DND-41 (cell line): ENCODE measurements at regions not wholly inside any gene's neighbourhood (a gene's known extent, or its start where the extent isn't known, plus 50 kb on each side); places are given as distances from the start of the nearest gene placed in this dataset.

Source experiments
- ATAC-seq: fragments of 200-7000 bp; cut with Tn5 transposase; 3 replicates; pipeline ENCODE4 v1.9.1; 2021; ENCODE audit warnings: low read depth; ENCODE audit not compliant: insufficient read depth
- DNase-seq: peaks from one replicate; pipeline ENCODE4 v3.0.0-alpha.2; 2020
- H2AFZ ChIP-seq: 2 replicates; pipeline ENCODE4 v1.6.0; 2012; ENCODE audit warnings: low read depth, low read length
- H3K27ac ChIP-seq: 2 replicates; pipeline ENCODE4 v1.5.1; 2012; ENCODE audit warnings: low read length, inconsistent platforms
- H3K27me3 ChIP-seq: fragments of 200-600 bp; sonication (generic); 2 replicates; pipeline ENCODE4 v1.6.0; 2012; ENCODE audit warnings: low read length, mild to moderate bottlenecking, inconsistent platforms; ENCODE audit not compliant: insufficient read depth, poor library complexity
- H3K36me3 ChIP-seq: 2 replicates; pipeline ENCODE4 v1.5.1; 2012; ENCODE audit warnings: low read length, inconsistent platforms; ENCODE audit not compliant: insufficient read depth
- H3K4me1 ChIP-seq: 2 replicates; pipeline ENCODE4 v1.5.1; 2012; ENCODE audit warnings: mild to moderate bottlenecking, low read length; ENCODE audit not compliant: insufficient read depth
- H3K4me2 ChIP-seq: 2 replicates; pipeline ENCODE4 v1.6.0; 2012; ENCODE audit warnings: mild to moderate bottlenecking, moderate library complexity, low read length, inconsistent platforms; ENCODE audit not compliant: insufficient read depth
- H3K4me3 ChIP-seq, 2 experiments: fragments of 200-600 bp in 1 of 2; shearing (Covaris generic) in 1 of 2; 2 replicates each; pipeline ENCODE4 v1.5.1; 2012 to 2016; ENCODE audit warnings: inconsistent platforms in 2 of 2, low read length in 2 of 2, mild to moderate bottlenecking in 2 of 2, low read depth in 1 of 2, moderate library complexity in 1 of 2
- H3K79me2 ChIP-seq: 2 replicates; pipeline ENCODE4 v1.6.0; 2012; ENCODE audit warnings: low read length, inconsistent platforms; ENCODE audit not compliant: insufficient read depth
- H3K9ac ChIP-seq: 2 replicates; pipeline ENCODE4 v1.6.0; 2012; ENCODE audit warnings: low read depth, mild to moderate bottlenecking, inconsistent platforms, low read length, moderate library complexity
- H3K9me3 ChIP-seq: 2 replicates; pipeline ENCODE4 v1.5.1; 2012; ENCODE audit warnings: low read length, moderate library complexity, mild to moderate bottlenecking, inconsistent platforms; ENCODE audit not compliant: insufficient read depth, severe bottlenecking
- H4K20me1 ChIP-seq: 2 replicates; pipeline ENCODE4 v1.6.0; 2012; ENCODE audit warnings: low read length; ENCODE audit not compliant: insufficient read depth
- EZH2 ChIP-seq: IDR thresholded peaks from 3 replicates; pipeline ENCODE4 v1.6.1; 2012; ENCODE audit warnings: borderline replicate concordance, low read depth, mild to moderate bottlenecking, moderate library complexity, low read length, inconsistent platforms; ENCODE audit not compliant: severe bottlenecking
- TF ChIP-seq, protein P1 (sequence below): IDR thresholded peaks from 2 replicates; pipeline ENCODE4 v1.5.1; 2012; ENCODE audit warnings: borderline replicate concordance, low read length, moderate library complexity, mild to moderate bottlenecking; ENCODE audit not compliant: poor library complexity, severe bottlenecking; ENCODE audit errors: extremely low read depth

DNA sequence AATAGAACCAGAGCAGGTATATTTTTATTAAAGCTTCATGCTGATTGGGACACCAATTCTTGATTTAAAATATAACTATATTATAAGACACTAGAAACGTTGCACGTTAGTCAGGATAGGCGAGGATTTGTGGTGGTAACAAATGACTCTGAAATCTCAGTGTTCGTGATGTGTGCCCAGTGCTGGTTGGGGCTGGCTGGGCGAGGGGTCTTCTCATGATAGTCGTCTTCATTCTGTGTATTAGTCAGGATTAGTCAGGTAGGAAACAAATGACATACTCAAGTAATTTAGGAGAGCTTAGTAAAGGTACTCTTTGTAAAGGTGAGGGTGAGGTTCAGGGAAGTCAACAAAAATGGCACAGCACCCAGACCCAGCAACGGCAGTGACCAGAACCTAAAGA is 73.9 kb upstream of the HIF1A start:
- Histone ChIP-seq H3K36me3 (no peaks in the 10 kb centered on the region), H3K4me1 (no peaks in the 10 kb centered on the region), H2AFZ (no peak overlapping the region), H3K4me3 (no peak overlapping the region), H3K27ac (no peak overlapping the region), H3K79me2 (no peaks in the 10 kb centered on the region), H4K20me1 (no peaks in the 10 kb centered on the region), H3K9ac (no peak overlapping the region), H3K9me3 (no peaks in the 10 kb centered on the region), H3K27me3 (no peaks in the 10 kb centered on the region), H3K4me2 (no peak overlapping the region)
- ATAC-seq (no peak), DNase-seq (no peak)
- no peak for TF ChIP-seq EZH2
- TF ChIP-seq, protein P1, sequence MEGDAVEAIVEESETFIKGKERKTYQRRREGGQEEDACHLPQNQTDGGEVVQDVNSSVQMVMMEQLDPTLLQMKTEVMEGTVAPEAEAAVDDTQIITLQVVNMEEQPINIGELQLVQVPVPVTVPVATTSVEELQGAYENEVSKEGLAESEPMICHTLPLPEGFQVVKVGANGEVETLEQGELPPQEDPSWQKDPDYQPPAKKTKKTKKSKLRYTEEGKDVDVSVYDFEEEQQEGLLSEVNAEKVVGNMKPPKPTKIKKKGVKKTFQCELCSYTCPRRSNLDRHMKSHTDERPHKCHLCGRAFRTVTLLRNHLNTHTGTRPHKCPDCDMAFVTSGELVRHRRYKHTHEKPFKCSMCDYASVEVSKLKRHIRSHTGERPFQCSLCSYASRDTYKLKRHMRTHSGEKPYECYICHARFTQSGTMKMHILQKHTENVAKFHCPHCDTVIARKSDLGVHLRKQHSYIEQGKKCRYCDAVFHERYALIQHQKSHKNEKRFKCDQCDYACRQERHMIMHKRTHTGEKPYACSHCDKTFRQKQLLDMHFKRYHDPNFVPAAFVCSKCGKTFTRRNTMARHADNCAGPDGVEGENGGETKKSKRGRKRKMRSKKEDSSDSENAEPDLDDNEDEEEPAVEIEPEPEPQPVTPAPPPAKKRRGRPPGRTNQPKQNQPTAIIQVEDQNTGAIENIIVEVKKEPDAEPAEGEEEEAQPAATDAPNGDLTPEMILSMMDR = no peak

DNA sequence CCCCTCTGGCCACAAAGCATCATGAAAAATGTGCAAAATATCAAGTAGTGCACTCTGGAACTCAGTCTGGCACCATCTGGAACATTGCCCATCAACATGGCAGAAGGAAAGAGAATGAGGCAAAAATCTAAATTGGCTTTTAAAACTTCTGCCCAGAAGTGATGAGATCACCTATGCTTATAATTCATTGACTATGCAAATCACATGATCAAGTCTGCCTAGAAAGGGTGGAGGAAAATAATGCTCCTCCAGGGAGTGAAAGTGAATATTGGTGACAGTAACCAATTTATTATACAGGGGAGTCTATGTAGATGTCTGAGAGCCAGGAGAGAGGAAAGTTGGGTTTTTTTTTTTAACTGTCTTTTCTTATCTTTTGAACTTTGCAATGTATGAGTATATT is 73.3 kb upstream of the HIF1A start:
- Histone ChIP-seq H3K27me3 (no peaks in the 10 kb centered on the region), H3K36me3 (no peaks in the 10 kb centered on the region), H3K79me2 (no peaks in the 10 kb centered on the region), H4K20me1 (no peaks in the 10 kb centered on the region), H3K4me3 (no peak overlapping the region), H3K4me1 (no peaks in the 10 kb centered on the region), H3K9ac (no peak overlapping the region), H3K4me2 (no peak overlapping the region), H3K9me3 (no peaks in the 10 kb centered on the region), H2AFZ (no peak overlapping the region), H3K27ac (no peak overlapping the region)
- TF ChIP-seq EZH2 = no peak
- TF ChIP-seq, protein P1 = no peak
- DNase-seq (no peak), ATAC-seq (no peak)

DNA sequence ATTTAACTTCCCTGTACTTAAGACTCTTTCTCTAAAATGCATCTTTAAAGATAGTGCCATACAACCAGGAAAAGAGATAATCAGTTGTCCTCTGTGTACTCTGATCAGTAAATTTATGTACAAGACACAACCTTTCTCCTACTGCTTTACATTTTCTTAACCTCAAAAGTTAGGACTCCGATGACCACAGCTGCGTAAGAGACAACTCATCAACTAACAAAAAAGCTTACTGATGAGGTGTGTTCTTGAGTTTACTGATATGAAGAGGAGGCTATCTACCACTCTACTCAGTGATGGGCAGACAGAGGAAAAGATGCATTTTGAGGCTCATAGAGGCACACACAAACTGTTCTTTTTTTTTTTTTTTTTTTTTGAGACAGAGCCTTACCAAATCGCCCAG is 71.4 kb upstream of the HIF1A start:
- H2AFZ ChIP-seq = no peak overlapping the region
- H3K9ac ChIP-seq = no peak overlapping the region
- no peaks in the 10 kb centered on the region for H3K9me3 ChIP-seq
- no peaks in the 10 kb centered on the region for H3K79me2 ChIP-seq
- H3K4me2 ChIP-seq = no peak overlapping the region
- H3K27ac ChIP-seq = no peak overlapping the region
- no peaks in the 10 kb centered on the region for H3K36me3 ChIP-seq
- no peak for ATAC-seq
- no peaks in the 10 kb centered on the region for H3K27me3 ChIP-seq
- H4K20me1 ChIP-seq = no peaks in the 10 kb centered on the region
- no peaks in the 10 kb centered on the region for H3K4me1 ChIP-seq
- no peak for TF ChIP-seq EZH2
- TF ChIP-seq, protein P1 = no peak
- no peak for DNase-seq
- H3K4me3 ChIP-seq = no peak overlapping the region

DNA sequence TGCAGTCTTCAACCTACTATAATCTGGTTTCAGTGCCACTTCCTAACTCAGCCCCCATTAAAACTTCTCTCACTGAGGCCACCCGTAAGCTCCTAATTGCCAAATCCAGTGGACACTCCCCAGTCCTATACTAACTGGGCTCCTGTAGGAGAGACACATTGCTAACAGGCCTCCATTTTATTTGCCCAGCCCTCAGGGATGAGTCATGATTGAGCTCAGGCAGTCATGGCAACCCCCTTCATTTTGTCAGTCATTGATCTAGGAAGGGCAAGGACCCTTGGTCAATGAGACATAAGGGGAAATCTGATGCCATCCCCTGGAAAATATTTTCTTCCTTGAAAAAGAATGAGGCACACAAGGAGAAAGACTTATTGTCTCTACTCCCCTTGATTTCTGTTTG is 70.1 kb upstream of the HIF1A start:
- no peak for TF ChIP-seq EZH2
- TF ChIP-seq, protein P1 = no peak
- Histone ChIP-seq H3K4me2 (no peak overlapping the region), H3K9ac (no peak overlapping the region), H3K79me2 (no peaks in the 10 kb centered on the region), H3K9me3 (no peaks in the 10 kb centered on the region), H3K27me3 (no peaks in the 10 kb centered on the region), H4K20me1 (no peaks in the 10 kb centered on the region), H2AFZ (no peak overlapping the region), H3K27ac (no peak overlapping the region), H3K4me3 (no peak overlapping the region), H3K36me3 (no peaks in the 10 kb centered on the region), H3K4me1 (no peaks in the 10 kb centered on the region)
- DNase-seq (no peak), ATAC-seq (no peak)
